Neural progenitor cell (in vitro differentiated cells): ENCODE measurements at regions not wholly inside any gene's neighbourhood (a gene's known extent, or its start where the extent isn't known, plus 50 kb on each side); places are given as distances from the start of the nearest gene placed in this dataset.

ENCODE experiments used
- EZH2 ChIP-seq: fragments of 200-600 bp; sonication (generic); IDR thresholded peaks from 2 replicates; pipeline ENCODE4 v1.6.1; 2017; ENCODE audit warnings: antibody characterized with exemption, mild to moderate bottlenecking, moderate library complexity
- TF ChIP-seq, protein P1 (sequence below): fragments of 200-600 bp; sonication (generic); IDR thresholded peaks from 2 replicates; pipeline ENCODE4 v1.5.1; 2017; ENCODE audit warnings: antibody characterized with exemption, mild to moderate bottlenecking

DNA sequence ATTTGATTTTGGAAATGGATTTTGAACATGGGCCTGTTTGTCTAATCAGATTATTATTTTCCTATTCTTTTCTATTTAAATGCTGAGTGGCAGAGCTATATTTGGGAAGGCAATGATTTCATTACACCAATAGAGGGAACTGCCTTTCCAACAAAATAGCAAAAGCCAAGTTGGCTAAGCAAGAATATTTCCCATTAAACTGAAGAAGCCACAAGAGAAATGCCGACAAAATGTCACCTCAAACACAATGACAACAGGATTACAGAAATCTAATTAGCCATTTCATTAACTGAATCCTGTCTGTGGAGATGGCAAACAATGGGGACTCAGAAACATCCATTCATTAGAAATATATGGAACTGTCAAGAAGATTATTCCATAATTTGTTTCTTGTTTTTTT, 1593.1 kb upstream of the RAG2 start:
- TF ChIP-seq, protein P1, sequence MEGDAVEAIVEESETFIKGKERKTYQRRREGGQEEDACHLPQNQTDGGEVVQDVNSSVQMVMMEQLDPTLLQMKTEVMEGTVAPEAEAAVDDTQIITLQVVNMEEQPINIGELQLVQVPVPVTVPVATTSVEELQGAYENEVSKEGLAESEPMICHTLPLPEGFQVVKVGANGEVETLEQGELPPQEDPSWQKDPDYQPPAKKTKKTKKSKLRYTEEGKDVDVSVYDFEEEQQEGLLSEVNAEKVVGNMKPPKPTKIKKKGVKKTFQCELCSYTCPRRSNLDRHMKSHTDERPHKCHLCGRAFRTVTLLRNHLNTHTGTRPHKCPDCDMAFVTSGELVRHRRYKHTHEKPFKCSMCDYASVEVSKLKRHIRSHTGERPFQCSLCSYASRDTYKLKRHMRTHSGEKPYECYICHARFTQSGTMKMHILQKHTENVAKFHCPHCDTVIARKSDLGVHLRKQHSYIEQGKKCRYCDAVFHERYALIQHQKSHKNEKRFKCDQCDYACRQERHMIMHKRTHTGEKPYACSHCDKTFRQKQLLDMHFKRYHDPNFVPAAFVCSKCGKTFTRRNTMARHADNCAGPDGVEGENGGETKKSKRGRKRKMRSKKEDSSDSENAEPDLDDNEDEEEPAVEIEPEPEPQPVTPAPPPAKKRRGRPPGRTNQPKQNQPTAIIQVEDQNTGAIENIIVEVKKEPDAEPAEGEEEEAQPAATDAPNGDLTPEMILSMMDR: no peak
- no peak for TF ChIP-seq EZH2
